Sigmoid colon (tissue), 6 donors: ENCODE measurements at regions not wholly inside any gene's neighbourhood (a gene's known extent, or its start where the extent isn't known, plus 50 kb on each side); places are given as distances from the start of the nearest gene placed in this dataset.

Source experiments
- DNase-seq: peaks from one replicate; pipeline ENCODE4 v3.0.0-alpha.2; 2019
- H3K27ac ChIP-seq, 4 donors: fragments of 200-600 bp; sonication (generic); one replicate each; pipeline ENCODE4 v1.5.1; 2016 to 2019; ENCODE audit warnings: mild to moderate bottlenecking in 1 of 4
- H3K27me3 ChIP-seq, 3 donors: fragments of 200-600 bp; sonication (generic); one replicate each; pipeline ENCODE4 v1.5.1; 2019; ENCODE audit warnings: mild to moderate bottlenecking in 1 of 3
- H3K36me3 ChIP-seq, 4 donors: fragments of 200-600 bp; sonication (generic); one replicate each; pipeline ENCODE4 v1.5.1; 2016 to 2019
- H3K4me1 ChIP-seq, 4 donors: fragments of 200-600 bp; sonication (generic); one replicate each; pipeline ENCODE4 v1.5.1; 2017 to 2019
- H3K4me3 ChIP-seq, 4 donors: fragments of 200-600 bp; sonication (generic); one replicate each; pipeline ENCODE4 v1.5.1; 2017 to 2019; ENCODE audit warnings: mild to moderate bottlenecking in 2 of 4, moderate library complexity in 1 of 4
- H3K9me3 ChIP-seq, 4 donors: fragments of 200-600 bp in 3 of 4; sonication (generic) in 3 of 4; one replicate each; pipeline versions ENCODE4 v1.5.1 to v1.6.1; 2013 to 2019
- CTCF ChIP-seq, 4 experiments: fragments of 450-650 bp in 3 of 4; fragments of 200-600 bp in 1 of 4; IDR thresholded peaks; one replicate each; pipeline ENCODE4 v1.5.1; 2016 to 2019; ENCODE audit warnings: antibody characterized with exemption in 4 of 4, mild to moderate bottlenecking in 3 of 4, moderate library complexity in 2 of 4
- EP300 ChIP-seq, 4 donors: sonication (generic); formaldehyde crosslinking; IDR thresholded peaks; one replicate each; pipeline ENCODE4 v1.6.1; 2017; ENCODE audit warnings: antibody characterized with exemption in 4 of 4
- POLR2A ChIP-seq, 2 donors: fragments of 450-650 bp; IDR thresholded peaks; one replicate each; pipeline ENCODE4 v1.6.1; 2016; ENCODE audit warnings: antibody characterized with exemption in 2 of 2, mild to moderate bottlenecking in 2 of 2, moderate library complexity in 2 of 2
- POLR2AphosphoS5 ChIP-seq, 4 donors: sonication (generic); formaldehyde crosslinking; IDR thresholded peaks; one replicate each; pipeline ENCODE4 v1.6.1; 2017; ENCODE audit warnings: antibody characterized with exemption in 4 of 4
- WGBS, 2 donors: extraction: QIAGEN DNeasy Blood & Tissue Kit; methylation state at CpG; one replicate each; pipeline ENCODE4 v1.1.7; 2013; 5-methylcytosine and 5-hydroxymethylcytosine counted together
- intact Hi-C: fragments of 100-400 bp; cut with DNase I; formaldehyde crosslinking; loops from one replicate; pipeline ENCODE4 v1.15.1; 2023
- donor health status: healthy with polysubstance abuse.
- donor health status: healthy.

- no peak for DNase-seq
- no peak overlapping the region for H3K4me3 ChIP-seq
- no peaks in the 10 kb centered on the region for H3K9me3 ChIP-seq
- WGBS, 2 donors = 77 to 88% methylated on average over 9 of the region's 9 CpGs
- H3K36me3 ChIP-seq = no peaks in the 10 kb centered on the region
- H3K27ac ChIP-seq = no peak overlapping the region
- no peaks in the 10 kb centered on the region for H3K27me3 ChIP-seq
- TF ChIP-seq CTCF (IDR thresholded peaks at IDR 0.05) (no peak), POLR2AphosphoS5 (IDR thresholded peaks at IDR 0.05) (no peak)
- intact Hi-C loops = no loop called here
- H3K4me1 ChIP-seq = no peaks in the 10 kb centered on the region
These were observed 382.0 kb downstream of the SOX11 start for GRCh38 chr2:6074089-6074643.

GRCh38 chr2:6077585-6077984, 385.4 kb downstream of the SOX11 start:
- intact Hi-C loops = no loop called here
- 24 to 64% methylated on average over 2 of the region's 2 CpGs for WGBS, 2 donors
- Histone ChIP-seq H3K27me3 (no peaks in the 10 kb centered on the region), H3K4me3 (no peak overlapping the region), H3K27ac (no peak overlapping the region), H3K36me3 (no peaks in the 10 kb centered on the region), H3K4me1 (peaks cover 0 to 12% (median 0%) of the 10 kb centered on the region in 4 donors), H3K9me3 (no peaks in the 10 kb centered on the region)
- no peak for TF ChIP-seq POLR2A (IDR thresholded peaks at IDR 0.05)
- no peak for TF ChIP-seq POLR2AphosphoS5 (IDR thresholded peaks at IDR 0.05)
- no peak for TF ChIP-seq CTCF (IDR thresholded peaks at IDR 0.05)
- TF ChIP-seq EP300 (IDR thresholded peaks at IDR 0.05) = no peak
- no peak for DNase-seq

- Histone ChIP-seq H3K27ac (no peak overlapping the region), H3K36me3 (no peaks in the 10 kb centered on the region), H3K9me3 (no peaks in the 10 kb centered on the region), H3K4me1 (peaks cover 0 to 12% (median 0%) of the 10 kb centered on the region in 4 donors), H3K4me3 (no peak overlapping the region), H3K27me3 (no peaks in the 10 kb centered on the region)
- WGBS, 2 donors = 56 to 58% methylated on average over 3 of the region's 3 CpGs
- no peak for TF ChIP-seq CTCF (IDR thresholded peaks at IDR 0.05)
- intact Hi-C loops = no loop called here
- no peak for DNase-seq
These were observed 386.2 kb downstream of the SOX11 start for GRCh38 chr2:6078414-6078813.

GRCh38 chr2:6079405-6079804, 387.2 kb downstream of the SOX11 start:
- Histone ChIP-seq H3K4me1 (peaks cover 0 to 12% (median 0%) of the 10 kb centered on the region in 4 donors), H3K36me3 (no peaks in the 10 kb centered on the region), H3K27me3 (no peaks in the 10 kb centered on the region), H3K9me3 (no peaks in the 10 kb centered on the region), H3K27ac (no peak overlapping the region), H3K4me3 (no peak overlapping the region)
- no peak for TF ChIP-seq EP300 (IDR thresholded peaks at IDR 0.05)
- TF ChIP-seq POLR2AphosphoS5 (IDR thresholded peaks at IDR 0.05) = no peak
- TF ChIP-seq CTCF (IDR thresholded peaks at IDR 0.05) = no peak
- TF ChIP-seq POLR2A (IDR thresholded peaks at IDR 0.05) = no peak
- no peak for DNase-seq
- WGBS, 2 donors = 78 to 88% methylated on average over 5 of the region's 5 CpGs
- intact Hi-C loops = no loop called here
